ENCODE measurements at regions not wholly inside any gene's neighbourhood (a gene's known extent, or its start where the extent isn't known, plus 50 kb on each side); places are given as distances from the start of the nearest gene placed in this dataset.

- TF ChIP-seq POLR2A (IDR thresholded peaks at IDR 0.05) (no peak), CTCF (IDR thresholded peaks at IDR 0.05) (no peak)
Measured at GRCh38 chr12:69167648-69168165, 71.7 kb upstream of the CPSF6 start.
